HG03457 (cell line): ENCODE measurements at regions not wholly inside any gene's neighbourhood (a gene's known extent, or its start where the extent isn't known, plus 50 kb on each side); places are given as distances from the start of the nearest gene placed in this dataset.

ENCODE experiments used
- ATAC-seq: cut with Tn5 transposase; IDR thresholded peaks from one replicate; pipeline ENCODE4 v1.9.1; 2021; ENCODE audit warnings: moderate number of reproducible peaks; ENCODE audit not compliant: unreplicated experiment

- no peak for ATAC-seq
Measured at GRCh38 chr10:131683281-131683861, 217.4 kb upstream of the PPP2R2D start.

DNA sequence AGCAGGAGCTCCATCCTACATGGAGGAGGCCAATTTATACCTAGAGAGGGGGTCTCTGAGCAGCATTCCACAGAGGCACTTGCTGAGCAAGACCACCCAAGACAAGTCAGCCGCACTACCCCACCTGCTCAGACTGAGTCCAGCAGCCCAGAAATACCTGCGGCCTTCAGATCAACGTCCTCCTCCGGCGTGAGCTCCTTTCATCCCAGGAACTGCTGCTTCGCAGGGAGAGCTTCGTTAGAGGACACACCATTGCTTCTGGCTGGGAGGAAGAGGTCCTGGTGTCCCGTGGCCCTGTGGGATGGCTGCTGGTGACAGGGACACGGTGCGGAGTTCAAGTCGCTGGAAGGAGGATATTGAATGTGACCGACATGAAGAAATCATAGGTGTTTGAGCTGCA is 216.9 kb upstream of the PPP2R2D start:
- ATAC-seq: no peak

DNA sequence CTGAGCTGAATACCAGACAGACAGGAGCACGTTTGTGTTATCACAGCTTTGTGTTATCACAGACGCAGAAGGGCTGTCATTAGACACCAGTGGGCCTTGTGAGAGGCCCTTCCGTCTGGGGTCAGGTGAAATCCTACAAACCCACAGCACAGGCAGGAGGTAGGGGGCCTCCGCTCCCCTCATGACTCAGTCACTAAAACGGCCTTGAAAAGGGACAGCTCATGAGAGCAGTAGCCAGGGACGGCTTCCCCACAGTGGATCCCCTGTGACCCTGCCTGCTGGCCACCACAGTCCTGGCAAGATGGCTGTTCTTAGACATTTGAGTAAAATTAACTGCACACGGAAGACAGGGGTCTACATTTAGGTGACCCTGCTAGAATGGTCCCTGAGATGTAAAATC is 215.8 kb upstream of the PPP2R2D start:
- ATAC-seq: no peak

- no peak for ATAC-seq
Measured at GRCh38 chr10:131685576-131685975, 215.2 kb upstream of the PPP2R2D start.

DNA sequence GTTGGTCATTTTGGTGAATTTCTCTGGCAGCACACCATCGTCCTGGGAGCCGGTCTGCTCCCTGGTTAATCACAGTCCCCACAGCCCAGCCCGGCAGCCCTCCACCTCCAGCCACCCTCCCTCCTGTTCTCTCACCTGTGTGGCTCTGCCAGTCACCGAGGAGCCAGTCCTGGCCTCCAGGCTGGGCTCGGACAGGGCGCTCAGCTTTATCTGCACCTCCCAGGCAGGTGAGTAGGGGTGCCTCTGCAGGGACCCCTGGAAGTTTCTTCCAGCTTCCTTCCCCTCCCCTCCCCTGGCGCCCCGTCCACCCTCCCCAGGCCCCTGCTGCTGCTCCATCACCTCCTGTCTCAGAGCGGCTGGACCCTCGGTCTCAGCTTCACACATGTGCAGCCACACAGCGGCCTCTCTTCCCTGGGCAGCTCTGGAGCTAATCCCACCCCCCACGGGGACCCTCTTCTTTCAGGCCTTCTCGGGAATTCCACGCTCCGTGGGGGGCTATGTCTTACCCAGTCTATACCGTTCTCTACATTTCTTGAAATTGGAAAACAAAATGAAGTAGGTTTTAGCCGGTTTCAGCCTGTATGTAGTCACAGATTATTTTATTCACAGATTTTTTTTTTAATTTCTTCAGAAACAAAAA is 213.9 kb upstream of the PPP2R2D start:
- ATAC-seq: no peak

GRCh38 chr10:131688304-131688703 is 212.5 kb upstream of the PPP2R2D start:
- ATAC-seq: no peak

DNA sequence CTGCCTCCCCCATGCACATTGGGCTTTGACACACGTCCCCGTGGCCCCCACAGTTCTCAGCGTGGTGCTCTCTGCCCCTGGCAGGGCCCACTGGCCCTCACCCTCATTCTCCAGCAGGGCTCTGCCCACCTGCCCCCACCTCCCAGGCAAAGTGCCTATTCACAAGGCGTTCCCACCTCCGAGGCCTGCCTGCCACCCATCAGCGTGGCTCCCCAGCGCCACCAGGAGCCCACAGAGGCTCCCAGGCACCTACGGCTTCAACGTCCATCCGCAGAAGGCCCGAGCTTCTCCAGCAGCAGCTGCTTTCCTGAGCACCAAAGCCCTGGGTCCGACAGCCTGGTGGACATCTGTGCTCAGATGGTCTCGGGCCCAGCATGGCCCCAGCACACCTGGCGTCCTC is 211.8 kb upstream of the PPP2R2D start:
- no peak for ATAC-seq

DNA sequence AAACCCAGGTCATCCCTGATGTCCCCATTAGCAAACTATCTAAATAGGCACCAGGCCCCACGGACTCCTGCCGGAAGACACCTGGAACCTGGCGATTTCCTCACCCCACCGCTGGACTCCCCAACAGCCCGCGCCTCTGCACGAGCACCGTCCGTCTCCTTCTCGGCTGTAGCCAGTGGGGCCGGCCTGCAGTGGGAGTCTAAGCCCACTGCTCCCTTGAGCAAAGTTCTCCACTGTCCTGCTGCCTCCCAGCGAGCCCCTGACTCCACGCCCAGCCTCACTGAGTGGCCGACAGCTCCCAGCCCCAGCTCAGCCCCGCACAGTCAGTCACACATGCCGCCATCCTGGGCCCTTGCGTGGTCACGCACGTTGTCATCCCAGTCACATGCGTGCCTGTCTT is 211.3 kb upstream of the PPP2R2D start:
- no peak for ATAC-seq

GRCh38 chr10:131689954-131690757 is 210.7 kb upstream of the PPP2R2D start:
- no peak for ATAC-seq

- no peak for ATAC-seq
Measured at GRCh38 chr10:131690805-131691239, 210.0 kb upstream of the PPP2R2D start.

- no peak for ATAC-seq
Measured at GRCh38 chr10:131691481-131692090, 209.2 kb upstream of the PPP2R2D start.

- no peak for ATAC-seq
Measured at GRCh38 chr10:131692176-131692575, 208.6 kb upstream of the PPP2R2D start.

DNA sequence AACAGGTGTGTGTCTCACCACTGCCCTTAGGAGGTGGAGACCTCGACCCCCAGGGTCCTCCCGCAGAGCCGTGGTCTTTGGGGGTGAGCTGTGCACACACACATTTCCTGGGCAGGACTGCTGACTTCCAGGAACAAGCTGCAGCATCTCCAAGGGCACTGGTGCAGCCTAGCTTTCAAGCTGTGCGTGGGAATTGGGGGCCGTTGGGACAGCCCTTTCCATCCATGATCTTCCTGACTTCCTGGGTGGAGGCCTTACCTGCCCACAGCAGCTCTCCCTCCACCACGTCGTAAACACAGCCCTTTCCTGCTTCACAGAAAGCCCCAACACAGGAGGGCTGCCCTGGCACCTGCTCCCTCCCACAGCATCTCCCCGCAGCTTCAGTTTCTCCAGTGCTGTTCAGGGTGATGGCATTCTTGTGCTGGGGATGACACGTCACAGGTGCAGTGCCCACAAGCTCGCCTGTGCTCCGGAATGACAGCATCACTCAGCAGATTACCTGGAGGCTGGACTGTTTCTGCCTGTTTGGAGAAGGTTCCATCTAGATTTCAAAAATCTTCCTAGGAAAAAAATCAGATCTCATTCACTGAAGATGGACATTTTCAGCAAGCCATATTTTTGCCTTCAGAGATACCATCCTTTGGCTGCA is 208.0 kb upstream of the PPP2R2D start:
- no peak for ATAC-seq

GRCh38 chr10:131693766-131694165 is 207.0 kb upstream of the PPP2R2D start:
- no peak for ATAC-seq

GRCh38 chr10:131694168-131694780 is 206.5 kb upstream of the PPP2R2D start:
- ATAC-seq: no peak

- no peak for ATAC-seq
Measured at GRCh38 chr10:131694781-131695495, 205.9 kb upstream of the PPP2R2D start.

DNA sequence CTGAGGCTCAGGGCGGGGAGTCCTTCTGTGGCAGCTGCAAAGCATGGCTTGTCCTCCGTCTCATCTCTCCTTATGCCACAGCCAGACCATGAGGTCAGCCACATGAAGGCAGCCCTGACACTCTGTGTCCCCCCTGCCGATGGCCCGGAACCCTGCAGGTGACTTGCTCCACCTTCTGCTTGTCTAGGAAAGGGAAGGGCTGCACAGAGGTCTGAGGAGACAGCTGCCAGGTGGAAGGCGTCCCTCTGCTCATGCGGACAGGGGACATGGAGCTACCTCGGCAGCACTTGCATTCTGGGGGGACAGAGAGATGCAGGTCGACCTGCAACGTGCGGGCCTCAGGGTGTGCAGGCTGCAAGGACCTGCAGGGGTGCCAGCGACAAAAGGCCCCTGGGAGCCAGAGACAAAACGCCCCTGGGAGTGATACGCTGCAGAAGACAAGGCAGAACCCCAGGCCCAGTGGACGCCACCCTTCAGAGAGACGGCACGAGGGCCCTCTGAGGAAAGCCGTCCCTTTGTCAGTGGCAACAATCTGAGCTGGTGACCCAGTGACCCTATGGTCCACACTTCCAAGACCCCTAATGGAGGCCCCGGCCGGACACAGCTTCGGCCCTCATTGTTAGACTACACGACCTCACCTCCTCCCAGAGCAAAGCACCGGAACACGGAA is 205.2 kb upstream of the PPP2R2D start:
- no peak for ATAC-seq

DNA sequence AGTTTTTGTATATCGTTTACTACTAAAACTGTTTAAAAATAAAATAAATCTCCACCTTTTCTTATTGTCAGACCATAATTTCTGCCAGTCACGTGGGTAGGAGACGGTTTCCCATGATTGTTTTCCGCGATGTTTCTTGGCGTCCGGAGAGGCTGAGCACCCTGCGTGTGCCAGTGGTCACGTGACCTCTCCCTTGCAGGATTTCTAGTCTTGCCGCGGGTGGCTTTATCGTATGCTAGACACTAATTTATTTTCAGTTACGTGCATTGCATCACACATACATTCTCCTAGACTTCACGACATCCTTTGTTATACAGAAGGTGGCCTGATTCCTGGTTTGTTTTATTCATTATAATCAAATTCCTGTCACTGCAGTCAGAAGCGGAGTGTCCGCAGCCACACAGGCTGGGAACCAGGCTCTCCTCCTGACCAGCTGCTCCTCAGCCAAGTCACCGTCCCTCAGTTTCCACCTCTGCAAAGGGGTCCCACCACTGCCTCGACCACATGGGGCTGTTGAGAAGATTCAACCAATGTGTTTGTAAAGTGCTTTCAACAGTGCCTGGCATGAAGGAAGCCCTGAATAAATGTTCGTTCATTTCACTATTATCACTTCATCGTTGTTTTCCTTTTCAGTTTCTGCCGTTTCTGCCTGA is 203.2 kb upstream of the PPP2R2D start:
- no peak for ATAC-seq

DNA sequence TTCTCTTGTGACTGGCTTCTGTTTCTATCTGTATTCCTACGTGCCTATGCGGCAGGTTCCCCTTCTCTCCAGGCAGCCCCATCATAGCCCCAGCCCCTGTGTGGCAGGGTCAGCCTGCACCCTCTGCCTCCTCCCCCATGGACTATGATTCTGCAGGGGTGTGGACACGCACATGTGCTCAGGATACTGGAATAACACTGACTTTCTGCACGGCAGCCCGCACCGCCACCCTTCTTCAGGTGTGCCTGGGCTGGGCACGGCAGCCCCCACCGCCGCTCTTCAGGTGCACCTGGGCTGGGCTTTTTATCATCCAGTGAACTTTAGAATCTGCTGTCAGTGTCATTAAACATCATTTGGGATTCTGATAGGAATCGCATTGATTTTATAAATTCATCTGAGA is 202.6 kb upstream of the PPP2R2D start:
- no peak for ATAC-seq
